Adipocyte (in vitro differentiated cells): ENCODE measurements at regions not wholly inside any gene's neighbourhood (a gene's known extent, or its start where the extent isn't known, plus 50 kb on each side); places are given as distances from the start of the nearest gene placed in this dataset.

Source experiments
- DNase-seq: peaks from one replicate; pipeline ENCODE4 v3.0.0-alpha.2; 2015; ENCODE audit warnings: low read depth
- H3K27me3 ChIP-seq: replicated peaks from 2 replicates; pipeline ENCODE4 v1.7.0; 2013; ENCODE audit warnings: mild to moderate bottlenecking, low read length, moderate library complexity; ENCODE audit not compliant: control insufficient read depth, insufficient read depth
- H3K36me3 ChIP-seq: 2 replicates; pipeline ENCODE4 v1.7.0; 2013; ENCODE audit warnings: low read length, mild to moderate bottlenecking, moderate library complexity; ENCODE audit not compliant: control insufficient read depth, insufficient read depth, severe bottlenecking
- H3K4me1 ChIP-seq: 2 replicates; pipeline ENCODE4 v1.7.0; 2013; ENCODE audit warnings: mild to moderate bottlenecking, low read length, moderate library complexity; ENCODE audit not compliant: control insufficient read depth, insufficient read depth
- H3K4me3 ChIP-seq: 2 replicates; pipeline ENCODE4 v1.7.0; 2013; ENCODE audit warnings: mild to moderate bottlenecking, low read length, moderate library complexity
- H3K9ac ChIP-seq: 2 replicates; pipeline ENCODE4 v1.7.0; 2013; ENCODE audit warnings: mild to moderate bottlenecking, low read length, moderate library complexity
- H3K9me3 ChIP-seq: 2 replicates; pipeline ENCODE4 v1.7.0; 2013; ENCODE audit warnings: mild to moderate bottlenecking, low read length, moderate library complexity; ENCODE audit not compliant: control insufficient read depth

- no peak overlapping the region for H3K9ac ChIP-seq
- no peaks in the 10 kb centered on the region for H3K9me3 ChIP-seq
- H3K27me3 ChIP-seq: no peaks in the 10 kb centered on the region
- no peaks in the 10 kb centered on the region for H3K36me3 ChIP-seq
- peaks cover 12% of the 10 kb centered on the region for H3K4me1 ChIP-seq
- no peak for DNase-seq
- no peak overlapping the region for H3K4me3 ChIP-seq
Measured at GRCh38 chr10:111131168-111131799, 54.5 kb downstream of the ADRA2A start.

- DNase-seq: no peak
- Histone ChIP-seq H3K27me3 (peaks cover 14% of the 10 kb centered on the region), H3K9me3 (no peaks in the 10 kb centered on the region), H3K36me3 (no peaks in the 10 kb centered on the region), H3K9ac (no peak overlapping the region), H3K4me1 (no peaks in the 10 kb centered on the region), H3K4me3 (no peak overlapping the region)
Measured at GRCh38 chr10:111137007-111137406, 60.2 kb downstream of the ADRA2A start.

GRCh38 chr10:111137587-111137986 is 60.8 kb downstream of the ADRA2A start:
- no peak overlapping the region for H3K9ac ChIP-seq
- no peak for DNase-seq
- no peaks in the 10 kb centered on the region for H3K9me3 ChIP-seq
- H3K4me3 ChIP-seq: no peak overlapping the region
- H3K36me3 ChIP-seq: no peaks in the 10 kb centered on the region
- H3K27me3 ChIP-seq: peaks cover 17% of the 10 kb centered on the region
- no peaks in the 10 kb centered on the region for H3K4me1 ChIP-seq

- no peaks in the 10 kb centered on the region for H3K36me3 ChIP-seq
- no peak for DNase-seq
- H3K4me3 ChIP-seq: no peak overlapping the region
- H3K9ac ChIP-seq: no peak overlapping the region
- no peaks in the 10 kb centered on the region for H3K9me3 ChIP-seq
- H3K4me1 ChIP-seq: no peaks in the 10 kb centered on the region
- H3K27me3 ChIP-seq: peaks cover 24% of the 10 kb centered on the region
Measured at GRCh38 chr10:111138544-111138943, 61.7 kb downstream of the ADRA2A start.

GRCh38 chr10:111139567-111139966 is 62.7 kb downstream of the ADRA2A start:
- Histone ChIP-seq H3K9ac (no peak overlapping the region), H3K4me1 (no peaks in the 10 kb centered on the region), H3K27me3 (peaks cover 32% of the 10 kb centered on the region), H3K4me3 (no peak overlapping the region), H3K9me3 (no peaks in the 10 kb centered on the region), H3K36me3 (no peaks in the 10 kb centered on the region)
- DNase-seq: no peak

- no peak for DNase-seq
- Histone ChIP-seq H3K36me3 (no peaks in the 10 kb centered on the region), H3K27me3 (peaks cover 57% of the 10 kb centered on the region), H3K4me3 (no peak overlapping the region), H3K9ac (no peak overlapping the region), H3K9me3 (no peaks in the 10 kb centered on the region), H3K4me1 (no peaks in the 10 kb centered on the region)
Measured at GRCh38 chr10:111142092-111142768, 65.4 kb downstream of the ADRA2A start.

- Histone ChIP-seq H3K27me3 (peaks cover 61% of the 10 kb centered on the region), H3K4me1 (no peaks in the 10 kb centered on the region), H3K4me3 (no peak overlapping the region), H3K9me3 (peaks cover 3% of the 10 kb centered on the region), H3K9ac (no peak overlapping the region), H3K36me3 (no peaks in the 10 kb centered on the region)
- DNase-seq: no peak
Measured at GRCh38 chr10:111146025-111146640, 69.3 kb downstream of the ADRA2A start.

- Histone ChIP-seq H3K9ac (no peak overlapping the region), H3K9me3 (peaks cover 3% of the 10 kb centered on the region), H3K27me3 (peaks cover 70% of the 10 kb centered on the region), H3K4me3 (no peak overlapping the region), H3K4me1 (no peaks in the 10 kb centered on the region), H3K36me3 (no peaks in the 10 kb centered on the region)
- no peak for DNase-seq
Measured at GRCh38 chr10:111148025-111148424, 71.2 kb downstream of the ADRA2A start.

GRCh38 chr10:111148440-111148839 is 71.6 kb downstream of the ADRA2A start:
- Histone ChIP-seq H3K4me3 (no peak overlapping the region), H3K4me1 (no peaks in the 10 kb centered on the region), H3K9me3 (peaks cover 3% of the 10 kb centered on the region), H3K27me3 (peaks cover 69% of the 10 kb centered on the region), H3K9ac (no peak overlapping the region), H3K36me3 (no peaks in the 10 kb centered on the region)
- no peak for DNase-seq

- Histone ChIP-seq H3K4me1 (peaks cover 6% of the 10 kb centered on the region), H3K9me3 (peaks cover 3% of the 10 kb centered on the region), H3K27me3 (peaks cover 51% of the 10 kb centered on the region), H3K9ac (no peak overlapping the region), H3K36me3 (no peaks in the 10 kb centered on the region), H3K4me3 (no peak overlapping the region)
- DNase-seq: no peak
Measured at GRCh38 chr10:111150691-111151090, 73.9 kb downstream of the ADRA2A start.

GRCh38 chr10:111151595-111152307 is 74.9 kb downstream of the ADRA2A start:
- H3K27me3 ChIP-seq: peaks cover 43% of the 10 kb centered on the region
- peaks cover 3% of the 10 kb centered on the region for H3K9me3 ChIP-seq
- DNase-seq: no peak
- no peak overlapping the region for H3K9ac ChIP-seq
- H3K36me3 ChIP-seq: no peaks in the 10 kb centered on the region
- peaks cover 9% of the 10 kb centered on the region for H3K4me1 ChIP-seq
- no peak overlapping the region for H3K4me3 ChIP-seq
